K562 (cell line): ENCODE measurements at regions not wholly inside any gene's neighbourhood (a gene's known extent, or its start where the extent isn't known, plus 50 kb on each side); places are given as distances from the start of the nearest gene placed in this dataset.

Experiments
- ATAC-seq: fragments of 200-7000 bp; cut with Tn5 transposase; 3 replicates; pipeline ENCODE4 v1.9.1; 2020; ENCODE audit warnings: moderate library complexity
- BruUV-seq: library from RNA; stranded (reverse); fragments of 400-500 nt; replicated peaks from 2 replicates; lab custom pipeline; 2021; lab: Mats Ljungman, UMichigan
- CTCF ChIA-PET: fragments of 300-600 bp; formaldehyde crosslinking; extraction: SDS; loops from one replicate; lab custom pipeline; 2021; ENCODE audit warnings: low intra/inter-chr PET ratio; lab: Yijun Ruan, JAX
- POLR2A ChIA-PET: fragments of 300-600, 350-650 bp; sonication (Branson Sonifier 250); formaldehyde crosslinking; extraction: SDS; loops from one replicate; lab custom pipeline; 2021; ENCODE audit warnings: antibody characterized with exemption, inconsistent platforms; lab: Yijun Ruan, JAX
- DNase-seq, 4 experiments: peaks; one replicate each; pipeline versions ENCODE4 v3.0.0 to v3.0.0-alpha.2; 2011 to 2018; ENCODE audit warnings: low spot score in 3 of 4, mixed read lengths in 3 of 4; ENCODE audit errors: extremely low read depth in 1 of 4
- FAIRE-seq: peaks from 2 replicates; lab custom pipeline; 2011; peaks lifted over from hg19 to GRCh38; lab: Jason Lieb, UNC
- H2AFZ ChIP-seq: 2 replicates; pipeline ENCODE4 v1.6.0; 2011; ENCODE audit warnings: low read depth, low read length, control low read depth, inconsistent platforms
- H3K27ac ChIP-seq: fragments of 200-600 bp; 3 replicates; pipeline ENCODE4 v1.8.0; 2011; ENCODE audit warnings: low read depth, mild to moderate bottlenecking, control low read depth, inconsistent platforms, low read length, moderate library complexity, mixed read lengths; ENCODE audit errors: extremely low read depth
- H3K27me3 ChIP-seq, 2 experiments: fragments of 300-600 bp in 1 of 2; 2 replicates in 1 of 2; 3 replicates in 1 of 2; pipeline versions ENCODE4 v1.6.0 to v1.8.0; 2011; ENCODE audit warnings: inconsistent platforms in 2 of 2, low read length in 2 of 2, mild to moderate bottlenecking in 1 of 2, mixed read lengths in 1 of 2, moderate library complexity in 1 of 2; ENCODE audit not compliant: control insufficient read depth in 2 of 2, insufficient read depth in 2 of 2
- H3K36me3 ChIP-seq: fragments of 300-600 bp; 3 replicates; pipeline ENCODE4 v1.8.0; 2011; ENCODE audit warnings: mild to moderate bottlenecking, low read length, inconsistent platforms; ENCODE audit not compliant: control insufficient read depth, insufficient read depth
- H3K4me1 ChIP-seq, 2 experiments: fragments of 200-600 bp in 1 of 2; replicated peaks in 1 of 2; 2 replicates in 1 of 2; 3 replicates in 1 of 2; pipeline versions ENCODE4 v1.5.1 to v1.8.0; 2011; ENCODE audit warnings: inconsistent platforms in 2 of 2, low read length in 2 of 2, mild to moderate bottlenecking in 1 of 2, mixed read lengths in 1 of 2, moderate library complexity in 1 of 2; ENCODE audit not compliant: control insufficient read depth in 2 of 2, insufficient read depth in 2 of 2
- H3K4me2 ChIP-seq: 2 replicates; pipeline ENCODE4 v1.6.1; 2011; ENCODE audit warnings: low read length, control low read depth, inconsistent platforms, mixed read lengths; ENCODE audit not compliant: insufficient read depth
- H3K4me3 ChIP-seq: fragments of 200-600 bp; sonication (generic), shearing (Covaris generic); 2 replicates; pipeline ENCODE4 v1.5.1; 2016; ENCODE audit warnings: control low read depth, inconsistent platforms
- H3K79me2 ChIP-seq: fragments of 200-600 bp; 3 replicates; pipeline ENCODE4 v1.8.0; 2011; ENCODE audit warnings: low read length, inconsistent platforms; ENCODE audit not compliant: control insufficient read depth, insufficient read depth
- H3K9ac ChIP-seq, 2 experiments: 2 replicates each; pipeline versions ENCODE4 v1.6.0 to v1.6.1; 2011; ENCODE audit warnings: low read depth in 2 of 2, low read length in 2 of 2, control low read depth in 1 of 2, inconsistent platforms in 1 of 2, mild to moderate bottlenecking in 1 of 2, mixed read lengths in 1 of 2; ENCODE audit not compliant: insufficient read depth in 1 of 2
- H3K9me1 ChIP-seq: one replicate; pipeline ENCODE4 v1.6.0; 2011; ENCODE audit warnings: inconsistent platforms, mild to moderate bottlenecking, low read length, moderate library complexity; ENCODE audit not compliant: control insufficient read depth, insufficient read depth
- H3K9me3 ChIP-seq: replicated peaks from 2 replicates; pipeline ENCODE4 v1.5.1; 2011; ENCODE audit warnings: low read depth, low read length, inconsistent platforms; ENCODE audit not compliant: control insufficient read depth, insufficient read depth
- H4K20me1 ChIP-seq: replicated peaks from 2 replicates; pipeline ENCODE4 v1.6.1; 2011; ENCODE audit warnings: low read length, inconsistent platforms, mixed read lengths; ENCODE audit not compliant: control insufficient read depth, insufficient read depth
- KDM5B ChIP-seq: fragments of 200-600 bp; sonication (generic); IDR thresholded peaks from 2 replicates; pipeline ENCODE4 v1.6.1; 2012; ENCODE audit warnings: low read depth, mild to moderate bottlenecking, moderate library complexity, low read length, control low read depth, inconsistent platforms; ENCODE audit not compliant: insufficient replicate concordance
- MXI1 ChIP-seq: IDR thresholded peaks from 2 replicates; pipeline ENCODE4 v1.6.1; 2011; ENCODE audit warnings: low read depth, mild to moderate bottlenecking, improper control_type of control experiment, low read length
- SP2 ChIP-seq: IDR thresholded peaks from 2 replicates; pipeline ENCODE4 v1.6.1; 2011; ENCODE audit warnings: mild to moderate bottlenecking, low read depth, low read length, moderate library complexity; ENCODE audit not compliant: poor library complexity, severe bottlenecking; ENCODE audit errors: extremely low read depth
- ZNF583 ChIP-seq: fragments of 250-450 bp; sonication (Bioruptor Pico); IDR thresholded peaks from 2 replicates; pipeline ENCODE4 v1.4.0; 2020
- WGBS: fragments of 100-300 bp; shearing (Covaris generic); methylation state at CpG from one replicate; pipeline ENCODE4 v1.1.6; 2016; ENCODE audit warnings: low coverage, mixed read lengths; ENCODE audit not compliant: insufficient coverage; ENCODE audit errors: missing lambda C conversion rate; 5-methylcytosine and 5-hydroxymethylcytosine counted together
- in situ Hi-C: fragments of 300-500 bp; cut with MboI; formaldehyde crosslinking; loops from 4 replicates; pipeline ENCODE4 v1.15.0; 2018; ENCODE audit warnings: inconsistent platforms, mixed read lengths
- intact Hi-C: fragments of 100-400 bp; cut with micrococcal nuclease; formaldehyde crosslinking; loops from 2 replicates; pipeline ENCODE4 v1.14.2; 2022
- TF ChIP-seq, protein P1 (sequence below): fragments of 450-650 bp; IDR thresholded peaks from 2 replicates; pipeline ENCODE4 v1.6.1; 2016; ENCODE audit warnings: low read depth

- no peaks in the 10 kb centered on the region for H3K9me3 ChIP-seq
- H3K9me1 ChIP-seq, result no peaks in the 10 kb centered on the region
- ChIA-PET CTCF (no interaction called here), POLR2A (no interaction called here)
- BruUV-seq, result no TSS peak
- no peak for DNase-seq
- in situ Hi-C loops (no loop called here), intact Hi-C loops (no loop called here)
- no peak overlapping the region for H3K27ac ChIP-seq
- no peaks in the 10 kb centered on the region for H3K36me3 ChIP-seq
- TF ChIP-seq MXI1 (no peak), KDM5B (no peak), ZNF583 (no peak), SP2 (no peak)
- TF ChIP-seq, protein P1, sequence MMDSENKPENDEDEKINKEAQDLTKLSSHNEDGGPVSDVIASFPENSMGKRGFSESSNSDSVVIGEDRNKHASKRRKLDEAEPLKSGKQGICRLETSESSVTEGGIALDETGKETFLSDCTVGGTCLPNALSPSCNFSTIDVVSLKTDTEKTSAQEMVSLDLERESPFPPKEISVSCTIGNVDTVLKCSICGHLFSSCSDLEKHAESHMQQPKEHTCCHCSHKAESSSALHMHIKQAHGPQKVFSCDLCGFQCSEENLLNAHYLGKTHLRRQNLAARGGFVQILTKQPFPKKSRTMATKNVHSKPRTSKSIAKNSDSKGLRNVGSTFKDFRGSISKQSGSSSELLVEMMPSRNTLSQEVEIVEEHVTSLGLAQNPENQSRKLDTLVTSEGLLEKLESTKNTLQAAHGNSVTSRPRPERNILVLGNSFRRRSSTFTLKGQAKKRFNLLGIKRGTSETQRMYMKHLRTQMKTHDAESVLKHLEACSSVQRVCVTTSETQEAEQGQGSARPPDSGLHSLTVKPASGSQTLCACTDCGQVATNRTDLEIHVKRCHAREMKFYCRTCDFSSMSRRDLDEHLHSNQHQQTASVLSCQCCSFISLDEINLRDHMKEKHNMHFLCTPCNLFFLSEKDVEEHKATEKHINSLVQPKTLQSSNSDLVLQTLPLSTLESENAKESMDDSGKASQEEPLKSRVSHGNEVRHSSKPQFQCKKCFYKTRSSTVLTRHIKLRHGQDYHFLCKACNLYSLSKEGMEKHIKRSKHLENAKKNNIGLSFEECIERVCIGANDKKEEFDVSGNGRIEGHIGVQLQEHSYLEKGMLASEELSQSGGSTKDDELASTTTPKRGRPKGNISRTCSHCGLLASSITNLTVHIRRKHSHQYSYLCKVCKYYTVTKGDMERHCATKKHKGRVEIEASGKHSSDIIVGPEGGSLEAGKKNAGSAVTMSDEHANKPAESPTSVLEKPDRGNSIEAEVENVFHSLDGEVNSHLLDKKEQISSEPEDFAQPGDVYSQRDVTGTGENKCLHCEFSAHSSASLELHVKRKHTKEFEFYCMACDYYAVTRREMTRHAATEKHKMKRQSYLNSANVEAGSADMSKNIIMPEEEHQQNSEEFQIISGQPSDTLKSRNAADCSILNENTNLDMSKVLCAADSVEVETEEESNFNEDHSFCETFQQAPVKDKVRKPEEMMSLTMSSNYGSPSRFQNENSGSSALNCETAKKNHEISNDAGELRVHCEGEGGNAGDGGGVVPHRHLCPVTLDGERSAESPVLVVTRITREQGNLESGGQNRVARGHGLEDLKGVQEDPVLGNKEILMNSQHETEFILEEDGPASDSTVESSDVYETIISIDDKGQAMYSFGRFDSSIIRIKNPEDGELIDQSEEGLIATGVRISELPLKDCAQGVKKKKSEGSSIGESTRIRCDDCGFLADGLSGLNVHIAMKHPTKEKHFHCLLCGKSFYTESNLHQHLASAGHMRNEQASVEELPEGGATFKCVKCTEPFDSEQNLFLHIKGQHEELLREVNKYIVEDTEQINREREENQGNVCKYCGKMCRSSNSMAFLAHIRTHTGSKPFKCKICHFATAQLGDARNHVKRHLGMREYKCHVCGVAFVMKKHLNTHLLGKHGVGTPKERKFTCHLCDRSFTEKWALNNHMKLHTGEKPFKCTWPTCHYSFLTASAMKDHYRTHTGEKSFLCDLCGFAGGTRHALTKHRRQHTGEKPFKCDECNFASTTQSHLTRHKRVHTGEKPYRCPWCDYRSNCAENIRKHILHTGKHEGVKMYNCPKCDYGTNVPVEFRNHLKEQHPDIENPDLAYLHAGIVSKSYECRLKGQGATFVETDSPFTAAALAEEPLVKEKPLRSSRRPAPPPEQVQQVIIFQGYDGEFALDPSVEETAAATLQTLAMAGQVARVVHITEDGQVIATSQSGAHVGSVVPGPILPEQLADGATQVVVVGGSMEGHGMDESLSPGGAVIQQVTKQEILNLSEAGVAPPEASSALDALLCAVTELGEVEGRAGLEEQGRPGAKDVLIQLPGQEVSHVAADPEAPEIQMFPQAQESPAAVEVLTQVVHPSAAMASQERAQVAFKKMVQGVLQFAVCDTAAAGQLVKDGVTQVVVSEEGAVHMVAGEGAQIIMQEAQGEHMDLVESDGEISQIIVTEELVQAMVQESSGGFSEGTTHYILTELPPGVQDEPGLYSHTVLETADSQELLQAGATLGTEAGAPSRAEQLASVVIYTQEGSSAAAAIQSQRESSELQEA, result no peak
- no peaks in the 10 kb centered on the region for H3K4me1 ChIP-seq
- no peak for FAIRE-seq
- no peak overlapping the region for H3K4me2 ChIP-seq
- WGBS, result 0% methylated on average over 2 of the region's 2 CpGs
- no peaks in the 10 kb centered on the region for H3K79me2 ChIP-seq
- ATAC-seq, result no peak
- no peak overlapping the region for H2AFZ ChIP-seq
- H4K20me1 ChIP-seq, result no peaks in the 10 kb centered on the region
- H3K4me3 ChIP-seq, result no peak overlapping the region
- H3K27me3 ChIP-seq, result no peaks in the 10 kb centered on the region
- no peak overlapping the region for H3K9ac ChIP-seq
These were observed 482.7 kb upstream of the PDZRN3 start for GRCh38 chr3:74107451-74107850.
